Vagina (tissue), 2 donors: ENCODE measurements at regions not wholly inside any gene's neighbourhood (a gene's known extent, or its start where the extent isn't known, plus 50 kb on each side); places are given as distances from the start of the nearest gene placed in this dataset.
"Not testable (repeated sequence)": the region's sequence is repeated elsewhere in the genome, so short reads cannot be mapped to it uniquely, and the experiment has no call there.

Experiments
- DNase-seq, 2 donors: peaks; one replicate each; pipeline ENCODE4 v3.0.0-alpha.2; 2017; ENCODE audit errors: extremely low spot score in 2 of 2
- H3K27ac ChIP-seq: fragments of 200-600 bp; sonication (generic); one replicate; pipeline ENCODE4 v1.5.1; 2019
- H3K27me3 ChIP-seq: fragments of 200-600 bp; sonication (generic); one replicate; pipeline ENCODE4 v1.5.1; 2019
- H3K36me3 ChIP-seq, 2 donors: fragments of 200-600 bp; sonication (generic); one replicate each; pipeline ENCODE4 v1.5.1; 2017 to 2019
- H3K4me1 ChIP-seq: fragments of 200-600 bp; sonication (generic); one replicate; pipeline ENCODE4 v1.5.1; 2019
- H3K4me3 ChIP-seq, 2 donors: fragments of 200-600 bp; sonication (generic); 1 replicate in 1 of 2; 2 replicates in 1 of 2; pipeline ENCODE4 v1.5.1; 2016 to 2019
- H3K9me3 ChIP-seq: fragments of 200-600 bp; sonication (generic); one replicate; pipeline ENCODE4 v1.5.1; 2019
- CTCF ChIP-seq, 3 experiments: fragments of 450-650 bp in 2 of 3; fragments of 200-600 bp in 1 of 3; sonication (generic) in 1 of 3; IDR thresholded peaks; one replicate each; pipeline ENCODE4 v1.5.1; 2017 to 2019; ENCODE audit warnings: antibody characterized with exemption in 3 of 3, mild to moderate bottlenecking in 2 of 3, moderate library complexity in 2 of 3
- POLR2A ChIP-seq, 2 donors: fragments of 450-650 bp; IDR thresholded peaks; one replicate each; pipeline ENCODE4 v1.6.1; 2017; ENCODE audit warnings: antibody characterized with exemption in 2 of 2, mild to moderate bottlenecking in 2 of 2, moderate library complexity in 2 of 2
- POLR2AphosphoS5 ChIP-seq, 2 donors: sonication (generic); formaldehyde crosslinking; IDR thresholded peaks; one replicate each; pipeline ENCODE4 v1.9.0; 2017; ENCODE audit warnings: antibody characterized with exemption in 2 of 2, mild to moderate bottlenecking in 2 of 2, low read depth in 1 of 2; ENCODE audit not compliant: insufficient read depth in 1 of 2
- intact Hi-C: fragments of 100-400 bp; cut with DNase I; formaldehyde crosslinking; loops from one replicate; pipeline ENCODE4 v1.15.1; 2023

GRCh38 chr12:73867147-73867546 is 670.5 kb upstream of the ATXN7L3B start:
- Histone ChIP-seq H3K27me3 (no peaks in the 10 kb centered on the region), H3K9me3 (no peaks in the 10 kb centered on the region), H3K4me1 (no peaks in the 10 kb centered on the region), H3K36me3 (no peaks in the 10 kb centered on the region), H3K4me3 (no peak overlapping the region), H3K27ac (no peak overlapping the region)
- intact Hi-C loops: no loop called here
- DNase-seq: no peak
- no peak for TF ChIP-seq POLR2A (IDR thresholded peaks at IDR 0.05)
- no peak for TF ChIP-seq CTCF (IDR thresholded peaks at IDR 0.05)
- TF ChIP-seq POLR2AphosphoS5 (IDR thresholded peaks at IDR 0.05; ENCODE audit: insufficient read depth in 1 of 2, low read depth in 1 of 2): no peak

- intact Hi-C loops, H3K27me3 ChIP-seq, H3K4me3 ChIP-seq, H3K27ac ChIP-seq, DNase-seq, H3K4me1 ChIP-seq, H3K9me3 ChIP-seq, H3K36me3 ChIP-seq: not testable (repeated sequence)
Measured at GRCh38 chr12:73877291-73877690, 660.3 kb upstream of the ATXN7L3B start.

DNA sequence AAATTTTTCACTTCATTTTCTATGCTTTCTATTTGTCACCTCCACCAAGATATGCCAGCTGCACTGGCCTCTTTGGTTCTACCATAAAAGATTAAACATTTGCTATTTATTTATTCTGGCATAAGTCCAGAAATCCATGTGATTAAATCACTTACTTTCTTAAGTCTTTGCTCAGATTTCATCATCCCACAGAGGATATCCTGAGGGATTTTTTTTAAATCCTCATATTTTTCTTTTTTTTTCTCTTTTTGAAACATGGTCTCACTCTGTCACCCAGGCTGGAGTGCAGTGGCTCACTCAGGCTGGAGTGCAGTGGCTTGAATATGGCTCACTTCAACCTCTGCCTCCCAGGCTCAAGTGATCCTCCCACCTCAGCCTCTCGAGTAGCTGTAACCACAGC is 645.4 kb upstream of the ATXN7L3B start:
- TF ChIP-seq POLR2AphosphoS5 (IDR thresholded peaks at IDR 0.05; ENCODE audit: insufficient read depth in 1 of 2, low read depth in 1 of 2) (no peak), CTCF (IDR thresholded peaks at IDR 0.05) (no peak), POLR2A (IDR thresholded peaks at IDR 0.05) (no peak)
- intact Hi-C loops: no loop called here
- no peaks in the 10 kb centered on the region for H3K4me1 ChIP-seq
- no peak overlapping the region for H3K27ac ChIP-seq
- H3K27me3 ChIP-seq: no peaks in the 10 kb centered on the region
- no peak overlapping the region for H3K4me3 ChIP-seq
- no peak for DNase-seq
- no peaks in the 10 kb centered on the region for H3K36me3 ChIP-seq
- H3K9me3 ChIP-seq: no peaks in the 10 kb centered on the region

DNA sequence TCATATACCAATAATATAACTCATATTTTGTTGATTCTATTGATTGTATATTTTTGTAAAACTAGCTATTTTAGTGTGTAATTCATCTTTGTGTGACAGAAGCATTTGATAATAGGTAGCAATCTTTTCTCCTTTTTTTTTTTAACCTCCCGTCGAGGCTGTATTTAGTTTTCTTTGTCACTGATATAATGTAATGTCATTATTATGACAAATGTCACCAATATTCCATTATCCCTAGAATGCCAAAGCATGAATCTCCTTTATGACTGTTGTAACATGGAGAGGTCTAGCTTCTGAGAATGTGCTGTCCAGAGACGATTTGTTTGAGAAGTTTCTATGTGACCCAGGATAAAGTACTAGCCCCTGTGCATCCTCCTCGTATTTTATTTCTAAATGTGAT is 639.0 kb upstream of the ATXN7L3B start:
- Histone ChIP-seq H3K9me3 (no peaks in the 10 kb centered on the region), H3K27ac (no peak overlapping the region)
- TF ChIP-seq CTCF (IDR thresholded peaks at IDR 0.05) (no peak), POLR2AphosphoS5 (IDR thresholded peaks at IDR 0.05; ENCODE audit: insufficient read depth in 1 of 2, low read depth in 1 of 2) (no peak), POLR2A (IDR thresholded peaks at IDR 0.05) (no peak)

GRCh38 chr12:73902260-73902659 is 635.4 kb upstream of the ATXN7L3B start:
- TF ChIP-seq CTCF (IDR thresholded peaks at IDR 0.05) (no peak), POLR2A (IDR thresholded peaks at IDR 0.05) (no peak), POLR2AphosphoS5 (IDR thresholded peaks at IDR 0.05; ENCODE audit: insufficient read depth in 1 of 2, low read depth in 1 of 2) (no peak)
- Histone ChIP-seq H3K4me3 (no peak overlapping the region), H3K36me3 (no peaks in the 10 kb centered on the region), H3K9me3 (no peaks in the 10 kb centered on the region), H3K4me1 (no peaks in the 10 kb centered on the region), H3K27ac (no peak overlapping the region), H3K27me3 (no peaks in the 10 kb centered on the region)
- DNase-seq: no peak
- intact Hi-C loops: no loop called here

More for the DNA sequence above, 639.0 kb upstream of the ATXN7L3B start:
- Histone ChIP-seq H3K36me3 (no peaks in the 10 kb centered on the region), H3K27me3 (no peaks in the 10 kb centered on the region), H3K4me3 (no peak overlapping the region), H3K4me1 (no peaks in the 10 kb centered on the region)
- DNase-seq: no peak
- intact Hi-C loops: no loop called here

DNA sequence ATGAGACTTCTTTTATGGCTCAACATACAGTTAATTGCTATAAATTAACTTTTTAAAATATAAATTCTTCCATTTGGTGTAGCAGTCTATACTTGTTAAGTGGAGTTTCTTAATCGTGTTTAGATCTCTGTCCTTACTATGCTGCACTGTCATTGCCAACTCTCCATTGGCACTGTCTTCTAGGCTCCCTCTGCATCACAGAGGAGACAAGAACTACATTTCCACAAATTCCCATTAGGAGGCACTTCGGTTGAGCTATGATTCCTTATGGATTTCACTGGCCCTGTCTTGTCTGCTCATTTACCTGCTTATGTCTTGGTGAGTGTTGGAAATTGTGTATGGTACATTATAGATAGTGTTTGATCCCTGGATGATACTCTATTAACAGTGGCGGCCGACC is 630.9 kb upstream of the ATXN7L3B start:
- H3K4me1 ChIP-seq: no peaks in the 10 kb centered on the region
- no peak for TF ChIP-seq POLR2AphosphoS5 (IDR thresholded peaks at IDR 0.05; ENCODE audit: insufficient read depth in 1 of 2, low read depth in 1 of 2)
- TF ChIP-seq POLR2A (IDR thresholded peaks at IDR 0.05): no peak
- TF ChIP-seq CTCF (IDR thresholded peaks at IDR 0.05): no peak
- no peaks in the 10 kb centered on the region for H3K36me3 ChIP-seq
- no peaks in the 10 kb centered on the region for H3K27me3 ChIP-seq
- intact Hi-C loops: no loop called here
- no peaks in the 10 kb centered on the region for H3K9me3 ChIP-seq
- no peak for DNase-seq
- no peak overlapping the region for H3K4me3 ChIP-seq
- no peak overlapping the region for H3K27ac ChIP-seq
